K562 (cell line): ENCODE measurements at regions not wholly inside any gene's neighbourhood (a gene's known extent, or its start where the extent isn't known, plus 50 kb on each side); places are given as distances from the start of the nearest gene placed in this dataset.

Experiments used
- BCLAF1 ChIP-seq, 2 experiments: fragments of 450-650 bp in 1 of 2; IDR thresholded peaks; 2 replicates each; pipeline ENCODE4 v1.6.1; 2011 to 2017; ENCODE audit warnings: low read depth in 2 of 2, antibody characterized with exemption in 1 of 2, borderline replicate concordance in 1 of 2, low read length in 1 of 2, mild to moderate bottlenecking in 1 of 2, mixed read lengths in 1 of 2; ENCODE audit not compliant: control insufficient read depth in 1 of 2
- BHLHE40 ChIP-seq: IDR thresholded peaks from 2 replicates; pipeline ENCODE4 v1.6.1; 2011; ENCODE audit warnings: low read length, improper control_type of control experiment
- CBX3 ChIP-seq, 2 experiments: IDR thresholded peaks; 1 replicate in 1 of 2; 2 replicates in 1 of 2; pipeline ENCODE4 v1.6.1; 2012; ENCODE audit warnings: inconsistent platforms in 2 of 2, low read length in 2 of 2, borderline replicate concordance in 1 of 2, control low read depth in 1 of 2
- EGR1 ChIP-seq: fragments of 450-650 bp; conservative IDR thresholded peaks from 2 replicates; pipeline ENCODE4 v1.6.1; 2017; ENCODE audit warnings: mild to moderate bottlenecking
- GABPA ChIP-seq: fragments of 200-800 bp; sonication (Bioruptor generic); conservative IDR thresholded peaks from 2 replicates; pipeline ENCODE4 v1.6.1; 2016; ENCODE audit warnings: low read depth, missing genetic modification characterization, missing compliant biosample characterization
- GATA2 ChIP-seq: sonication (generic); formaldehyde crosslinking; IDR thresholded peaks from 2 replicates; pipeline ENCODE4 v1.4.0; 2020; ENCODE audit warnings: mild to moderate bottlenecking, missing genetic modification reagents
- GTF2F1 ChIP-seq: IDR thresholded peaks from 2 replicates; pipeline ENCODE4 v1.6.1; 2011; ENCODE audit warnings: low read depth, low read length, improper control_type of control experiment
- HINFP ChIP-seq: fragments of 450-650 bp; conservative IDR thresholded peaks from 2 replicates; pipeline ENCODE4 v1.6.1; 2016; ENCODE audit warnings: missing genetic modification characterization, low read depth, mild to moderate bottlenecking, control low read depth, missing compliant biosample characterization
- NKRF ChIP-seq: fragments of 450-650 bp; IDR thresholded peaks from 2 replicates; pipeline ENCODE4 v1.6.1; 2016; ENCODE audit warnings: borderline replicate concordance
- POLR2A ChIP-seq: fragments of 450-650 bp; conservative IDR thresholded peaks from 2 replicates; pipeline ENCODE4 v1.6.1; 2016
- TAF1 ChIP-seq: IDR thresholded peaks from 2 replicates; pipeline ENCODE4 v1.6.1; 2011; ENCODE audit warnings: mild to moderate bottlenecking, low read length, moderate library complexity; ENCODE audit not compliant: insufficient read depth, control insufficient read depth, severe bottlenecking; ENCODE audit errors: extremely low read depth
- TCFL5 ChIP-seq: fragments of 250-450 bp; sonication (Bioruptor Pico); conservative IDR thresholded peaks from 2 replicates; pipeline ENCODE4 v1.6.1; 2021; ENCODE audit warnings: mild to moderate bottlenecking, moderate library complexity, matching md5 sums
- ZNF592 ChIP-seq: fragments of 450-650 bp; IDR thresholded peaks from 2 replicates; pipeline ENCODE4 v1.6.1; 2017; ENCODE audit warnings: antibody characterized with exemption, mild to moderate bottlenecking
- ZSCAN29 ChIP-seq: fragments of 450-650 bp; IDR thresholded peaks from 2 replicates; pipeline ENCODE4 v1.6.1; 2017

- TF ChIP-seq POLR2A (no peak), GATA2 (no peak), TAF1 (no peak), HINFP (tag) (no peak), GTF2F1 (no peak), ZSCAN29 (no peak), CBX3 (IDR thresholded peaks at IDR 0.05; ENCODE audit: borderline replicate concordance in 1 of 2, low read length in 2 of 2) (no peak), EGR1 (no peak), NKRF (no peak), TCFL5 (CRISPR knock-in tag) (no peak), ZNF592 (no peak), BHLHE40 (no peak), BCLAF1 (IDR thresholded peaks at IDR 0.05; ENCODE audit: borderline replicate concordance in 1 of 2, control insufficient read depth in 1 of 2, low read depth in 2 of 2, low read length in 1 of 2) (no peak), GABPA (tag) (no peak)
These were observed 457.7 kb downstream of the BRD1 start for GRCh38 chr22:49369726-49370626.
